ENCODE measurements at regions not wholly inside any gene's neighbourhood (a gene's known extent, or its start where the extent isn't known, plus 50 kb on each side); places are given as distances from the start of the nearest gene placed in this dataset.

DNA sequence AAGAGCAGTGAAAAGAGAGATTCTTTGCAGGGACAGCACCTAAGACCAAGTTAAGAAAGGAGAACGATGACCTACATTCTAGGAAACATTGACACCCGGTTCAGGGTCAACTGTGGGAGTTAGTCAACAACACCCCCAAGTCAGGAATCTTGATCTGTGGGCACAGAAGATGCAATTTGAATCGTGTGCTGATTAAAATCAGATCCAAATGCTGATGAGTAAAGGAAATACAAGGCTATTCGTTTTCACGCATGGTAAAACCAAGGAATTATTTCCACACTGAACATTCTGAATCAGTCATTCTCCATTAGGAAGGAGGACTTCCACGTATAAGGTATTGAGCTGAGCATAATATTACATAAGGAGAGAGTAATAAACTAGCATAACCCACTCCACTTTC is 124.2 kb downstream of the COPS8 start:
- TF ChIP-seq, protein P1, sequence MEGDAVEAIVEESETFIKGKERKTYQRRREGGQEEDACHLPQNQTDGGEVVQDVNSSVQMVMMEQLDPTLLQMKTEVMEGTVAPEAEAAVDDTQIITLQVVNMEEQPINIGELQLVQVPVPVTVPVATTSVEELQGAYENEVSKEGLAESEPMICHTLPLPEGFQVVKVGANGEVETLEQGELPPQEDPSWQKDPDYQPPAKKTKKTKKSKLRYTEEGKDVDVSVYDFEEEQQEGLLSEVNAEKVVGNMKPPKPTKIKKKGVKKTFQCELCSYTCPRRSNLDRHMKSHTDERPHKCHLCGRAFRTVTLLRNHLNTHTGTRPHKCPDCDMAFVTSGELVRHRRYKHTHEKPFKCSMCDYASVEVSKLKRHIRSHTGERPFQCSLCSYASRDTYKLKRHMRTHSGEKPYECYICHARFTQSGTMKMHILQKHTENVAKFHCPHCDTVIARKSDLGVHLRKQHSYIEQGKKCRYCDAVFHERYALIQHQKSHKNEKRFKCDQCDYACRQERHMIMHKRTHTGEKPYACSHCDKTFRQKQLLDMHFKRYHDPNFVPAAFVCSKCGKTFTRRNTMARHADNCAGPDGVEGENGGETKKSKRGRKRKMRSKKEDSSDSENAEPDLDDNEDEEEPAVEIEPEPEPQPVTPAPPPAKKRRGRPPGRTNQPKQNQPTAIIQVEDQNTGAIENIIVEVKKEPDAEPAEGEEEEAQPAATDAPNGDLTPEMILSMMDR (IDR thresholded peaks at IDR 0.05) = no peak
- no peak for TF ChIP-seq POLR2A (IDR thresholded peaks at IDR 0.05)
